ENCODE measurements at regions not wholly inside any gene's neighbourhood (a gene's known extent, or its start where the extent isn't known, plus 50 kb on each side); places are given as distances from the start of the nearest gene placed in this dataset.
A peak's percentile ranks its signal among the peaks of the same experiment; 100 is the strongest.

GRCh38 chr5:74027732-74028338 is 401.8 kb downstream of the ARHGEF28 start:
- no peak overlapping the region for H3K4me3 Mint-ChIP-seq
- H3K27me3 Mint-ChIP-seq (ENCODE audit: insufficient read depth): peaks cover 3% of the 10 kb centered on the region; the same call in 1 of the 2 replicates
- H3K9me3 Mint-ChIP-seq: no peaks in the 10 kb centered on the region
- DNase-seq: no peak
- no peaks in the 10 kb centered on the region for H3K36me3 Mint-ChIP-seq (ENCODE audit: low read depth)
- no peaks in the 10 kb centered on the region for H3K4me1 Mint-ChIP-seq (ENCODE audit: low read depth)
- H3K27ac Mint-ChIP-seq: no peak overlapping the region
- TF ChIP-seq CTCF (IDR thresholded peaks at IDR 0.05): no peak

GRCh38 chr5:74026310-74026709 is 400.3 kb downstream of the ARHGEF28 start:
- peak; percentile 7; the same call in 1 of the 2 replicates for TF ChIP-seq CTCF (IDR thresholded peaks at IDR 0.05)
- Mint-ChIP-seq H3K4me1 (ENCODE audit: low read depth) (no peaks in the 10 kb centered on the region), H3K27ac (no peak overlapping the region), H3K4me3 (no peak overlapping the region), H3K36me3 (ENCODE audit: low read depth) (no peaks in the 10 kb centered on the region), H3K27me3 (ENCODE audit: insufficient read depth) (peaks cover 10% of the 10 kb centered on the region; the same call in 1 of the 2 replicates), H3K9me3 (no peaks in the 10 kb centered on the region)
- no peak for DNase-seq

GRCh38 chr5:74021126-74021525 is 395.1 kb downstream of the ARHGEF28 start:
- TF ChIP-seq CTCF (IDR thresholded peaks at IDR 0.05): no peak
- Mint-ChIP-seq H3K4me3 (no peak overlapping the region), H3K36me3 (ENCODE audit: low read depth) (peaks cover 4% of the 10 kb centered on the region; the same call in 1 of the 2 replicates), H3K27me3 (ENCODE audit: insufficient read depth) (peaks cover 21% of the 10 kb centered on the region), H3K4me1 (ENCODE audit: low read depth) (peaks cover 18% of the 10 kb centered on the region), H3K27ac (no peak overlapping the region), H3K9me3 (no peaks in the 10 kb centered on the region)
- no peak for DNase-seq

GRCh38 chr5:74020503-74020902 is 394.5 kb downstream of the ARHGEF28 start:
- no peak overlapping the region for H3K27ac Mint-ChIP-seq
- DNase-seq: no peak
- peaks cover 4% of the 10 kb centered on the region; the same call in 1 of the 2 replicates for H3K36me3 Mint-ChIP-seq (ENCODE audit: low read depth)
- no peak overlapping the region for H3K4me3 Mint-ChIP-seq
- H3K27me3 Mint-ChIP-seq (ENCODE audit: insufficient read depth): peaks cover 21% of the 10 kb centered on the region
- H3K4me1 Mint-ChIP-seq (ENCODE audit: low read depth): peaks cover 18% of the 10 kb centered on the region
- H3K9me3 Mint-ChIP-seq: no peaks in the 10 kb centered on the region
- no peak for TF ChIP-seq CTCF (IDR thresholded peaks at IDR 0.05)

GRCh38 chr5:74019923-74020322 is 393.9 kb downstream of the ARHGEF28 start:
- no peak for TF ChIP-seq CTCF (IDR thresholded peaks at IDR 0.05)
- no peak for DNase-seq
- no peak overlapping the region for H3K4me3 Mint-ChIP-seq
- H3K4me1 Mint-ChIP-seq (ENCODE audit: low read depth): peaks cover 18% of the 10 kb centered on the region
- H3K9me3 Mint-ChIP-seq: no peaks in the 10 kb centered on the region
- no peak overlapping the region for H3K27ac Mint-ChIP-seq
- H3K36me3 Mint-ChIP-seq (ENCODE audit: low read depth): peaks cover 4% of the 10 kb centered on the region; the same call in 1 of the 2 replicates
- peaks cover 22% of the 10 kb centered on the region for H3K27me3 Mint-ChIP-seq (ENCODE audit: insufficient read depth)
